Esophagus (tissue), 2 donors: ENCODE measurements at regions not wholly inside any gene's neighbourhood (a gene's known extent, or its start where the extent isn't known, plus 50 kb on each side); places are given as distances from the start of the nearest gene placed in this dataset.

ENCODE experiments used
- H3K27ac ChIP-seq, 2 donors: one replicate each; pipeline ENCODE4 v1.5.1; 2013; ENCODE audit warnings: low read depth in 2 of 2, mild to moderate bottlenecking in 2 of 2, inconsistent platforms in 1 of 2, low read length in 1 of 2, moderate library complexity in 1 of 2
- H3K27me3 ChIP-seq, 2 donors: one replicate each; pipeline ENCODE4 v1.6.1; 2013; ENCODE audit warnings: low read length in 2 of 2, control low read depth in 1 of 2, mild to moderate bottlenecking in 1 of 2; ENCODE audit not compliant: insufficient read depth in 2 of 2, control insufficient read depth in 1 of 2
- H3K36me3 ChIP-seq, 2 donors: one replicate each; pipeline ENCODE4 v1.6.1; 2013; ENCODE audit warnings: low read length in 1 of 2; ENCODE audit not compliant: control insufficient read depth in 2 of 2, insufficient read depth in 2 of 2
- H3K4me1 ChIP-seq, 2 donors: one replicate each; pipeline ENCODE4 v1.6.1; 2013; ENCODE audit warnings: low read length in 1 of 2; ENCODE audit not compliant: control insufficient read depth in 2 of 2, insufficient read depth in 2 of 2
- H3K4me3 ChIP-seq, 2 donors: one replicate each; pipeline ENCODE4 v1.5.1; 2013; ENCODE audit warnings: low read length in 2 of 2, mild to moderate bottlenecking in 2 of 2, low read depth in 1 of 2, moderate library complexity in 1 of 2
- H3K9me3 ChIP-seq, 2 donors: one replicate each; pipeline ENCODE4 v1.6.1; 2013; ENCODE audit warnings: mild to moderate bottlenecking in 2 of 2, low read depth in 1 of 2, low read length in 1 of 2, moderate library complexity in 1 of 2; ENCODE audit not compliant: control insufficient read depth in 2 of 2, insufficient read depth in 1 of 2
- WGBS, 2 donors: extraction: QIAGEN DNeasy Blood & Tissue Kit; methylation state at CpG; one replicate each; pipeline ENCODE4 v1.1.7; 2013; 5-methylcytosine and 5-hydroxymethylcytosine counted together
- donor health status: healthy with polysubstance abuse.
- donor health status: Bipolar disorder and iron deficiency.

- no peaks in the 10 kb centered on the region for H3K27me3 ChIP-seq
- H3K4me3 ChIP-seq = no peak overlapping the region
- H3K36me3 ChIP-seq = no peaks in the 10 kb centered on the region
- WGBS, 2 donors = 86 to 87% methylated on average over 3 of the region's 3 CpGs
- no peak overlapping the region for H3K27ac ChIP-seq
- H3K4me1 ChIP-seq = no peaks in the 10 kb centered on the region
- no peaks in the 10 kb centered on the region for H3K9me3 ChIP-seq
These were observed 658.8 kb downstream of the ACTL7B start for GRCh38 chr9:108197008-108197365.

- H3K4me1 ChIP-seq = no peaks in the 10 kb centered on the region
- 66 to 75% methylated on average over 5 of the region's 5 CpGs for WGBS, 2 donors
- H3K27me3 ChIP-seq = no peaks in the 10 kb centered on the region
- no peak overlapping the region for H3K27ac ChIP-seq
- no peaks in the 10 kb centered on the region for H3K36me3 ChIP-seq
- H3K9me3 ChIP-seq = no peaks in the 10 kb centered on the region
- H3K4me3 ChIP-seq = no peak overlapping the region
These were observed 659.3 kb downstream of the ACTL7B start for GRCh38 chr9:108196332-108197007.

- no peak overlapping the region for H3K27ac ChIP-seq
- no peaks in the 10 kb centered on the region for H3K9me3 ChIP-seq
- no peaks in the 10 kb centered on the region for H3K36me3 ChIP-seq
- no peaks in the 10 kb centered on the region for H3K27me3 ChIP-seq
- no peak overlapping the region for H3K4me3 ChIP-seq
- H3K4me1 ChIP-seq = no peaks in the 10 kb centered on the region
These were observed 661.6 kb downstream of the ACTL7B start for GRCh38 chr9:108194154-108194553.

- H3K4me3 ChIP-seq = no peak overlapping the region
- H3K36me3 ChIP-seq = no peaks in the 10 kb centered on the region
- no peaks in the 10 kb centered on the region for H3K9me3 ChIP-seq
- no peaks in the 10 kb centered on the region for H3K4me1 ChIP-seq
- no peaks in the 10 kb centered on the region for H3K27me3 ChIP-seq
- H3K27ac ChIP-seq = no peak overlapping the region
- 75 to 78% methylated on average over 8 of the region's 8 CpGs for WGBS, 2 donors
These were observed 662.6 kb downstream of the ACTL7B start for GRCh38 chr9:108193026-108193710.

- Histone ChIP-seq H3K36me3 (no peaks in the 10 kb centered on the region), H3K9me3 (no peaks in the 10 kb centered on the region), H3K27me3 (no peaks in the 10 kb centered on the region), H3K4me3 (no peak overlapping the region), H3K4me1 (no peaks in the 10 kb centered on the region), H3K27ac (no peak overlapping the region)
- WGBS, 2 donors = 68 to 79% methylated on average over 4 of the region's 4 CpGs
These were observed 664.7 kb downstream of the ACTL7B start for GRCh38 chr9:108191065-108191464.

- H3K4me1 ChIP-seq = peaks cover 0 to 3% of the 10 kb centered on the region in 2 donors
- 79 to 82% methylated on average over 2 of the region's 2 CpGs for WGBS, 2 donors
- H3K27me3 ChIP-seq = no peaks in the 10 kb centered on the region
These were observed 666.8 kb downstream of the ACTL7B start for GRCh38 chr9:108188976-108189375.

GRCh38 chr9:108188482-108188881 is 667.3 kb downstream of the ACTL7B start:
- no peaks in the 10 kb centered on the region for H3K9me3 ChIP-seq
- no peaks in the 10 kb centered on the region for H3K36me3 ChIP-seq
- H3K27ac ChIP-seq = no peak overlapping the region
- peaks cover 0 to 3% of the 10 kb centered on the region in 2 donors for H3K4me1 ChIP-seq
- H3K4me3 ChIP-seq = no peak overlapping the region
- 87 to 88% methylated on average over 2 of the region's 2 CpGs for WGBS, 2 donors
- H3K27me3 ChIP-seq = no peaks in the 10 kb centered on the region

More at GRCh38 chr9:108188976-108189375, 666.8 kb downstream of the ACTL7B start:
- no peaks in the 10 kb centered on the region for H3K36me3 ChIP-seq
- H3K4me3 ChIP-seq = no peak overlapping the region
- H3K27ac ChIP-seq = no peak overlapping the region
- no peaks in the 10 kb centered on the region for H3K9me3 ChIP-seq

GRCh38 chr9:108186642-108187395 is 669.0 kb downstream of the ACTL7B start:
- Histone ChIP-seq H3K9me3 (no peaks in the 10 kb centered on the region), H3K4me3 (no peak overlapping the region), H3K27me3 (no peaks in the 10 kb centered on the region), H3K27ac (no peak overlapping the region), H3K36me3 (no peaks in the 10 kb centered on the region), H3K4me1 (peaks cover 0 to 6% of the 10 kb centered on the region in 2 donors)
- WGBS, 2 donors = 64 to 78% methylated on average over 3 of the region's 3 CpGs

GRCh38 chr9:108185613-108186012 is 670.2 kb downstream of the ACTL7B start:
- no peak overlapping the region for H3K27ac ChIP-seq
- no peaks in the 10 kb centered on the region for H3K27me3 ChIP-seq
- H3K4me1 ChIP-seq = peaks cover 0 to 6% of the 10 kb centered on the region in 2 donors
- H3K9me3 ChIP-seq = no peaks in the 10 kb centered on the region
- WGBS, 2 donors = 91 to 92% methylated on average over 5 of the region's 5 CpGs
- H3K4me3 ChIP-seq = no peak overlapping the region
- no peaks in the 10 kb centered on the region for H3K36me3 ChIP-seq
